ENCODE measurements at regions not wholly inside any gene's neighbourhood (a gene's known extent, or its start where the extent isn't known, plus 50 kb on each side); places are given as distances from the start of the nearest gene placed in this dataset.

DNA sequence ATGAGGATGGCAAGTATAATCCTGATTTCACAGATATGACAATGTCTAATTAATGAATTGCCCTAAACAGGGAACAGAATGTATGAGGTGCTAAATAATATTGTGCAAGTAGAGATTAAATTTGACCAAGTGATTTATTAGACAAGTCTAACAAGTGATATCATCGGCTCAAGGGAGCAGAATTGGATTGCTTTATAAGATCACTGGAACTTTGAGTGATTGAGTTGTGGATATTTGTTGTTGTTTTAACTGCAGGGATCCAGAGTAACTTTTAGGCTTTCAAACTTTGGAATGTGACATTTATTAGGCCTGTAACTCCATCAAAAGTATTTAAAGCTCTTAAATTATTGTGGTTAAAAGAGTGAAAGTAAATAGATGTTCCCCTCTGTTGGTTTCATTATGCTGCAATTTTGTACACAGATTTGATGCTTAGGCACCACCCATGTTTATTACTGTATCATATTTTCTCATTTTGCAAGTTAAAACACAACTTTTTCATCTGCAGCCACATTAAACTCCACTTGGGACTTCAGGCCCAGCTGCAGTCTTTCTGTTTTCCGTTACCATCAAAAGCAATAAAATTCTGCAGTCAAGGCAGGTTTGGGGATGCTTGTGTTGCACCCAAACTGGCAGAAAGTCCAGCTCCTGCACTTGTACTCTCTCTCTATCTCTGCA lies 206.6 kb downstream of the HLX start:
- H3K4me3 ChIP-seq (ENCODE audit: low read length): no peak overlapping the region
- H3K9me3 ChIP-seq (ENCODE audit: control insufficient read depth, low read length): no peaks in the 10 kb centered on the region
- H3K36me3 ChIP-seq (ENCODE audit: control insufficient read depth, insufficient read depth, low read length): no peaks in the 10 kb centered on the region
- DNase-seq: no peak
- TF ChIP-seq CTCF (conservative IDR thresholded peaks at IDR 0.05): no peak
- Mint-ChIP-seq H3K27me3 (ENCODE audit: insufficient read depth) (no peaks in the 10 kb centered on the region), H3K27ac (no peak overlapping the region), H3K4me1 (peaks cover 12% of the 10 kb centered on the region), H3K36me3 (ENCODE audit: low read depth) (no peaks in the 10 kb centered on the region), H3K9me3 (no peaks in the 10 kb centered on the region), H3K4me3 (no peak overlapping the region)
- H3K9ac ChIP-seq (ENCODE audit: extremely low read depth, low read length, poor library complexity, severe bottlenecking): no peak overlapping the region
- WGBS, 2 experiments (ENCODE audit: insufficient coverage in 1 of 2, insufficient read length in 1 of 2): 90 to 95% methylated on average over 2 of the region's 2 CpGs
- no peak overlapping the region for H3K27ac ChIP-seq (ENCODE audit: low read depth, low read length)
- H3K27me3 ChIP-seq (ENCODE audit: control insufficient read depth, insufficient read depth, low read length, poor library complexity, severe bottlenecking): no peaks in the 10 kb centered on the region
- no peaks in the 10 kb centered on the region for H3K4me1 ChIP-seq (ENCODE audit: control insufficient read depth, insufficient read depth, low read length)

DNA sequence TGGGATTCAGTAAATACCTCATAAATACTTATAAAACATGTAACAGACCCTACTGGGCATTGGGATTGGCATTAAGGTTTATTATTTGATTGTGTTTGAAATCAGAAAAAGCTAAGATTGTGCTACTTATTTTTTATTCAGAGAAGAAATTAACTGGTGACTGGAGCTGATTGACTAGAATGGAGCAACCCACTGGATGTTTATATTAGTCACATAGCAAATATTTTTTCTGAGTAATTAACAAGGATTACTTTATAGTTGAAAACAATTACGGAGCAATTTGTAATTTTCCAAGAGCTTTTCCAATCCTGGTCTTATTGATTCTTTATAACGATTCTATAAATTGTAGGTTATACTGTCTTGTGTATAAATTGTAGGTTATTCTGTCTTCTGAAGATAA lies 208.7 kb downstream of the HLX start:
- DNase-seq: no peak
- Histone ChIP-seq H3K27ac (ENCODE audit: low read depth, low read length) (no peak overlapping the region), H3K9ac (ENCODE audit: extremely low read depth, low read length, poor library complexity, severe bottlenecking) (no peak overlapping the region), H3K9me3 (ENCODE audit: control insufficient read depth, low read length) (no peaks in the 10 kb centered on the region), H3K4me1 (ENCODE audit: control insufficient read depth, insufficient read depth, low read length) (no peaks in the 10 kb centered on the region), H3K4me3 (ENCODE audit: low read length) (no peak overlapping the region), H3K27me3 (ENCODE audit: control insufficient read depth, insufficient read depth, low read length, poor library complexity, severe bottlenecking) (no peaks in the 10 kb centered on the region), H3K36me3 (ENCODE audit: control insufficient read depth, insufficient read depth, low read length) (no peaks in the 10 kb centered on the region)
- H3K9me3 Mint-ChIP-seq: no peaks in the 10 kb centered on the region
- no peak for TF ChIP-seq CTCF (conservative IDR thresholded peaks at IDR 0.05)
- WGBS, 2 experiments (ENCODE audit: insufficient coverage in 1 of 2, insufficient read length in 1 of 2): 97 to 100% methylated on average over 2 of the region's 2 CpGs
- no peaks in the 10 kb centered on the region for H3K36me3 Mint-ChIP-seq (ENCODE audit: low read depth)
- H3K27me3 Mint-ChIP-seq (ENCODE audit: insufficient read depth): no peaks in the 10 kb centered on the region
- peaks cover 12% of the 10 kb centered on the region for H3K4me1 Mint-ChIP-seq
- no peak overlapping the region for H3K27ac Mint-ChIP-seq
- no peak overlapping the region for H3K4me3 Mint-ChIP-seq

- Mint-ChIP-seq H3K27ac (no peak overlapping the region), H3K27me3 (ENCODE audit: insufficient read depth) (no peaks in the 10 kb centered on the region), H3K9me3 (no peaks in the 10 kb centered on the region), H3K4me3 (no peak overlapping the region), H3K36me3 (ENCODE audit: low read depth) (no peaks in the 10 kb centered on the region), H3K4me1 (peaks cover 12% of the 10 kb centered on the region)
- 80 to 97% methylated on average over 2 to 3 of the region's 3 CpGs for WGBS, 2 experiments (ENCODE audit: insufficient coverage in 1 of 2, insufficient read length in 1 of 2)
- Histone ChIP-seq H3K27me3 (ENCODE audit: control insufficient read depth, insufficient read depth, low read length, poor library complexity, severe bottlenecking) (no peaks in the 10 kb centered on the region), H3K36me3 (ENCODE audit: control insufficient read depth, insufficient read depth, low read length) (no peaks in the 10 kb centered on the region), H3K9ac (ENCODE audit: extremely low read depth, low read length, poor library complexity, severe bottlenecking) (no peak overlapping the region), H3K4me3 (ENCODE audit: low read length) (no peak overlapping the region), H3K27ac (ENCODE audit: low read depth, low read length) (no peak overlapping the region), H3K4me1 (ENCODE audit: control insufficient read depth, insufficient read depth, low read length) (peaks cover 8% of the 10 kb centered on the region), H3K9me3 (ENCODE audit: control insufficient read depth, low read length) (no peaks in the 10 kb centered on the region)
- no peak for DNase-seq
- TF ChIP-seq CTCF (conservative IDR thresholded peaks at IDR 0.05): no peak
Measured at GRCh38 chr1:221089273-221089672, 210.0 kb downstream of the HLX start.
